ENCODE measurements at regions not wholly inside any gene's neighbourhood (a gene's known extent, or its start where the extent isn't known, plus 50 kb on each side); places are given as distances from the start of the nearest gene placed in this dataset.

GRCh38 chr6:66481216-66481615 is 774.2 kb upstream of the EYS start:
- TF ChIP-seq GTF2F1 (IDR thresholded peaks at IDR 0.05; ENCODE audit: borderline replicate concordance, low read depth, low read length) (no peak), MAX (IDR thresholded peaks at IDR 0.05) (no peak), SUZ12 (IDR thresholded peaks at IDR 0.05; ENCODE audit: low read length) (no peak), POLR2AphosphoS5 (IDR thresholded peaks at IDR 0.05; ENCODE audit: low read depth, low read length) (no peak), EZH2 (IDR thresholded peaks at IDR 0.05; ENCODE audit: low read depth, low read length, severe bottlenecking) (no peak)
- TF ChIP-seq, protein P1, sequence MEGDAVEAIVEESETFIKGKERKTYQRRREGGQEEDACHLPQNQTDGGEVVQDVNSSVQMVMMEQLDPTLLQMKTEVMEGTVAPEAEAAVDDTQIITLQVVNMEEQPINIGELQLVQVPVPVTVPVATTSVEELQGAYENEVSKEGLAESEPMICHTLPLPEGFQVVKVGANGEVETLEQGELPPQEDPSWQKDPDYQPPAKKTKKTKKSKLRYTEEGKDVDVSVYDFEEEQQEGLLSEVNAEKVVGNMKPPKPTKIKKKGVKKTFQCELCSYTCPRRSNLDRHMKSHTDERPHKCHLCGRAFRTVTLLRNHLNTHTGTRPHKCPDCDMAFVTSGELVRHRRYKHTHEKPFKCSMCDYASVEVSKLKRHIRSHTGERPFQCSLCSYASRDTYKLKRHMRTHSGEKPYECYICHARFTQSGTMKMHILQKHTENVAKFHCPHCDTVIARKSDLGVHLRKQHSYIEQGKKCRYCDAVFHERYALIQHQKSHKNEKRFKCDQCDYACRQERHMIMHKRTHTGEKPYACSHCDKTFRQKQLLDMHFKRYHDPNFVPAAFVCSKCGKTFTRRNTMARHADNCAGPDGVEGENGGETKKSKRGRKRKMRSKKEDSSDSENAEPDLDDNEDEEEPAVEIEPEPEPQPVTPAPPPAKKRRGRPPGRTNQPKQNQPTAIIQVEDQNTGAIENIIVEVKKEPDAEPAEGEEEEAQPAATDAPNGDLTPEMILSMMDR (IDR thresholded peaks at IDR 0.05; ENCODE audit: control extremely low read depth in 1 of 3, insufficient read depth in 1 of 3, low read depth in 1 of 3, low read length in 3 of 3) = no peak

All from H1 (cell line).